HG03575 (cell line): ENCODE measurements at regions not wholly inside any gene's neighbourhood (a gene's known extent, or its start where the extent isn't known, plus 50 kb on each side); places are given as distances from the start of the nearest gene placed in this dataset.

Source experiments
- ATAC-seq: cut with Tn5 transposase; IDR thresholded peaks from one replicate; pipeline ENCODE4 v1.9.1; 2021; ENCODE audit not compliant: unreplicated experiment, insufficient number of reproducible peaks, low FRiP score; ENCODE audit errors: extremely low read depth

GRCh38 chr6:81849248-81849647 is 96.8 kb upstream of the TENT5A start:
- no peak for ATAC-seq

DNA sequence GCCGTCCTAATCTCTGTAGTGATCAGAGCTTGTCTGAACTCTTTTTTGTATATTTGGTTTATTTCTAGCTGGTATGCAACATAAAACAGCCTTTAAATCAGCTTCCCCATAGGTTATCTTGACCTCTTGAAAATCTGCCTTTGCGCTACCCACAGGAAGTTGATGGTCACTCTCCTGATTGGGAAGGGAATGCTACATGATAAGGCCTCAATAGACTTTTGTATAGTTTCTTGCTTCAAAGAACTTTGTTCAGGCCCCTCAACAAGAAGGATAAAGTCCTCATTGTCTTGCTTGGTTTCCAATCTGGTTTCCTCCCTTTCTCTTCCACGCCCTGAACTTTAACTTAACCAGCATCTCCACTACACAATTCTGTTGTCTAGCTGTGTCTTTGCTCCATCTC is 95.4 kb upstream of the TENT5A start:
- ATAC-seq: no peak

DNA sequence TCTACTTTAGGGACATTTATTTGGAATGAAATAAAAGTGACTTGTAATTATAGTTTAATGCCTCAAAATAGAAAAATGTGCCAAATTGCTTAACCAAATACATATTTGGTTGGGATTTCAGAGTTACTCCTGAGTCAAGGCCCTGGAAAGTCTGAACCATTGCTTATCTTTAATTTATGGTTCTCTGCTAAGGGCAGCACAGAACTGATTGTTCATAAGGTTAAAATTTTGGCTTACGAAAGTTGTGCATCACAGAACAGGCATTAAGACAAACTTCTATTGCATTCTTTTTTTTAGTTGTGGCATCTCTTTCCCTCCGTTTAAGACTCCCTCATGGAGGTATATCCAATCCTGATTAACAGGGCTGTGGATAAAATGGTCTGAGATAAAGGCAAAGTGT is 92.2 kb upstream of the TENT5A start:
- no peak for ATAC-seq

DNA sequence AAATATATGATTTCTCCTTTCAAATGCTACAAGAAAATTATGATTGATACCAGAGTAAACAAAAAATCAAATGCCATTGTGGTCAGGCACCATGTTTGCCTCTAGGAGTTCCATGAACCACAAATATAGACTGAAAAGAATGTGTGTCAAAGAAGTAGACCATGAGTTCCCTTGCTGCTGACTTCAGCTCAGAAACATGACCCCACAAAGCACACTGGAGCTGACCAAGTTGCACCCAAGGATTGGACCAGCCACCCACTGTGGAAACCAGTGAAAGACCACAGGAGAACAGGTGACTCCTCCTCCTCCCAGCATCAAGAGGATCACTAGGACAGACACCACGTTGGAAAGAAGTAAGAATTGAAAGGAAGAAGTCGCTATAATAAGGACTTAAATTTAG is 90.8 kb upstream of the TENT5A start:
- no peak for ATAC-seq

DNA sequence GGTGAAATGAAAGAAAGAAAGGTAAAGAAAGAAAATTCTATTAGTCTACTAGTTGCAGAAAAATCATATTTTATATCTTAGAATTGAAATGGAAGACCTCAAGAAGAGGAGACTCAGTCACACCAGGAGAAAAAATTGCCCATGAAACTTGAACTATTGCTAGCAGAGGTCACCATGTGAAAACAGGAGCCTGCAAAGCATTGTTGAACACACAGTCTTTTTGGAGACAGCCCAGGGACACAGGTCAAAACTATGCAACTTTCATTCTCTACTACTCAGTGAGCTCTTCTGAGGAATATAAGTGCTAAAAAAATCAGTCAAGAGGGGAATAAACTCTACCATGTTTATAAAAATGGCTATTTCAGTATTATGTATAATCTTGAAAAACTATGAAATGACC is 89.8 kb upstream of the TENT5A start:
- ATAC-seq: no peak

DNA sequence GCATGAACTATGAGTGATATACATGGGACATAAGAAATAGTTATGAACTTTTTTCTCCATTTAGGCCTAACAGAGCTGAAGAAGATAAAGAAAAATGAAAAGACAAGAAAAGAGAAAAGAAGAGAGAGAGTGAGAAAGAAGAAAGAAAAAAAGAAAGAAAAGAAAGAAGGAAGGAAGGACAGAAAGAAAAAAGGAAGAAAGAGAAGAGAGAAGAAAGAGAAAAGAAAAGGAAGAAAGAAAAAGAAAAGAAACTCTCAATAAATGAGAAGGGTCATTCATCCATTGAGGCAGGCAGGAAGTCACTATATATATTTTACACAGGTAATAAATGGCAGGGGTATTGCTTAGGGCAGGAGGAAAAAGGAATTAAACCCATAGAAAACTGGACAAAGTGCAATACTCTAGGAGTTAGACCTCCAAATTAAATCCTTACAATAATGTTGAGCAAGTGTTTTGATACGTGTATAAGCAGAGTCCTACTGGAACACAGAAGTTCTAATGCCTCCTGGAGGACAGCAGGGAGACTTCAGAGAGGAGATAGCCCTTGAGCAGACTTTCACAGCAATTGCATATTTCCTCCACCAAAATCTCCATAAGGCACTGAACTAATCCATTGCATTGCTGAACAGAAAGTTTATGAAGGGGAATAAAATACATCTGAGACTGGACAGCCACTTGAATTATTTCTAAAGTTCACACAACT is 86.4 kb upstream of the TENT5A start:
- ATAC-seq: no peak

DNA sequence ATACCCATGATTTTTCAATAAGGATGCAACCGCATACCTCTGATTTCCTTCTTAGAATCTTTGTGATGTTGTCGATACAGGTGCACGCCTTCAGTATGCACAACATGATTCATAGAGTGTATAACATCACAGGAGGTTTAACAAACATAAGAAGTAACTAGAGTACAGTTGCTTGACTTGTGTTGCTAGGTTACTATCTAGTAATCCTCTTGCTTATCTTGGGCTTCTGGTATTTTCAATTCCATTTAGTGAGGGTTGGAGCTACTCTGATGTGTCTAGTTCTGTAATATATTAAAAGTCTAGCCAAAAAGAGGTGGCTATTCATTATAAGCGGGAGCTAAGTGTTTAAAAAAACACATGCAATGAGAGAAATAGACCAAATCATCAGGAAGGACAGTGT is 85.5 kb upstream of the TENT5A start:
- no peak for ATAC-seq

- no peak for ATAC-seq
These were observed 81.7 kb upstream of the TENT5A start for GRCh38 chr6:81834141-81834681.

DNA sequence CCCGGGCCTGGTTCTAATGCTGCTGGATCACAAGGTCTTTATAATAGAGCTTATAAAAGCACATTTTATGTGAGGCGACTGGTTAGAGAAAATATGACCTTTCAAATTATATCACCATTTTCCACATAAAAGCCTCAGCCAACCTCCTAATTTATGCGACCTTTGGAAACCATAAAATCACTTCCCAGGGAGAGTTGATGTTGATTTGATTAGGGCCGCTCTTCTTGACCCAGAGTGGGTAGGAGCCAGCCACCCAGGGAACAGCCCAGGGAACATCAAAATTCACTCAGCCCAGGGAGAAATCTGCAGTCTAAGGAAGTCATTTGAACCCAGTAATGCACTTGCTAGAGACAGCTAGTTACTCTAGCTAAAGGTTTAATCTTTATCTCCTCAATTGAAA is 79.8 kb upstream of the TENT5A start:
- no peak for ATAC-seq

DNA sequence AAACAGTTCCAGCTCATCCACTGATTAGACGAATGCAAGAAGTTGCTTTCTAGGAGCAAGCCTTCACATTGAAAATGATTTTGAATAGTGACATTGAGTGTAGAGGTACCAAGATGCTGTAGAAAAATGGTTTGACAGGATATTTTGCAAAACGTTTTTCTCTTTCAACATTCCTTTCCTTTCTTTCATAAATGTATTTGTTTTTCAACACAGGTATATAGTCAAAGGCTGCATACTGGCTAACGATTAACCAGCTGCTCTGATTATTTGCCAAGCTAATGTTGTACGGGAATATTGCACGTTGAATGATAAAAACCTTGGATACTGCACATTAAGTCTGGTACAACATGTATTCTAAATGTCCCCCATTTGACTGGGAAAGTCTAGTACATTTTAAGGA is 78.8 kb upstream of the TENT5A start:
- ATAC-seq: no peak

GRCh38 chr6:81826784-81827183 is 74.3 kb upstream of the TENT5A start:
- ATAC-seq: no peak

DNA sequence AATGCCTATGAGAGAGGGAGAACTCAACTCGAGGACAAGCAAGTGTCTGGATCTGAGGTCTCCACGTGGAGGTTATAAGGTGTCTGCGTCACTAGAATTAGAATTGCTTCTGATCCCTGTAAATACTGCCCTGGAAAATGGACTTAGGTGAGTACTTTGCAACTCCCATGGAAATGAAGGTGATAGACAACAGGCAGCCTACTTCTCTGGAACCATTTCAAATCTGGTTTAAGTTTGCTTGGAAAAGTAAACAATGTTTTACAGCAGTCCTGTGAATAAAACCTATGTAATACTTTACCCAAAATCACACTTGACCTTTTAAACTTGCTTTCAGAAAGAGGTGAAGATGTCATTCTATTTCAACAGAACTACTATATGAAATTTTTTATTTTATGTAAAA is 70.1 kb upstream of the TENT5A start:
- no peak for ATAC-seq

DNA sequence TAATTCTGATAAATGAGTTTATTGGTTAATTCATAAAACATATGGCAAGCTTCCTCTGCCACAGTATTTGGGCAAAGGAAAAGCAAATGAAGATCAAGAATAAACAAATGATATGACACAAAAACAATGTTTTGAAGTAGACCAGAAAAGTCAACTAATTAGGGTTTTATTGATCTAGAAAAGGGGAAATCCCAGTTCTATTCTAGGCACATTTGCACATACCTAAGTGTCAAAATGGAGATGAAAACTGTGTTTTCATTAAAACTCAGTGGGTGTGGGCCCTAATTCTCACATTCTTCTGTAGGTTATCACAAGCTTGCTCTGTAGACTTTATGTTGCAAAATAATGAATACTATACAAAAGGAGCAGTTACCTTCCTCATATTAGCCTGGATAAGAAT is 69.0 kb upstream of the TENT5A start:
- no peak for ATAC-seq

- no peak for ATAC-seq
These were observed 68.5 kb upstream of the TENT5A start for GRCh38 chr6:81820980-81821379.

DNA sequence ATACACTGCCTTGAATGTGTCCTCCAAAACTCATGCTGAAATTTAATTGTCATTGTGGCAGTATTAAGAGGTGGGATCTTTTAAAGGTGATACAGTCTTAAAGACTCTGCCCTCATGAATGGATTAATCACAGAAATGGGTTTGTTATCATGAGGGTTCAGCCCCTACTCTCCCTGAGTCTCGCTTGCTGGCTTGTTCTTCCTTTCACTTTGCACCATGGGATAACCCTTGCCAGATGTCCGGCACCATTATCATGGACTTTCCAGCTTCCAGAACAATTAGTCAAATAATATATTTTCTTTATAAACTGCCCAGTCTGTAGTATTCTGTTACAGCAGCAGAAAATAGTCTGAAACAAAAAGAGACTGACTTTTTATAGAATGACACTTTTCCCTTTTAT is 67.9 kb upstream of the TENT5A start:
- no peak for ATAC-seq

DNA sequence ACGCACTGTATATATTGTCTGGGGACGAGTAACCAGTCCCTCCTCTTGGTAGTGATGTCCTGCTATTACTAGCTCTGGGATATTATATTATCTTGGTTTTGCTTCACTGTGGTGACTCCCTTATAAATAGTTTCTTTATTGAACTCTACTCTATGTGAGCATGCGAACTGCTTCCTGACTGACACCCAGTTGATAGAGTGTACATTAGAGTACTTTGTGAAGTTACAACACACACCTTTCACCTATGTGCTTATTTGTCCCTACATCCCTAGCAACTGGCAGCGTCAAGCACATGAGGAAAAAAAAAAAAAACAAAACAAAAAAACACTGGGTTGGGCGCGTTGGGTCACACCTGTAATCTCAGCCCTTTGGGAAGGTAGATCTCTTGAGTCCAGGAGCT is 67.3 kb upstream of the TENT5A start:
- no peak for ATAC-seq

DNA sequence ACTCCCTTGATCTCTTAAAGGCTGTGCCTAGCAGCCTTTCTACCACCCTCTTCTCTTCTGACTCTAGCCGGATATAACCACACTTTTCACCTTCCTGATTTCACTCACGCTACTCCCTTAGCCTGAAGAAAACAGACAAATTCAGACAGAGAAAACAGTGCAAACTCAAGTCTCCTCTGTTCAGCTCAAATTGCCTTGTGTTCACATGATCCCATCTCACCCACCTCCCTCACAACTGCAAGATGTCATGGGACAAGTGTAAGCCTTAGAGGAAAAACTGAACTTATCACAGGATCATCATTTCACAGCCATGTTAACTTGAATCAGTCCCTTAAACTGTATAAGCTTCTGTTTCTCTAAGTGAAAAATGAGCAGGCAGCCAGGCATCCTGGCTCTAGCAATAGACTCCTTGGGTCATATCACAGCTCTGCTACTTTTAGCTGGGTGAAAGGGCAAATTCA is 66.5 kb upstream of the TENT5A start:
- ATAC-seq: peak; percentile 87

- no peak for ATAC-seq
These were observed 63.9 kb upstream of the TENT5A start for GRCh38 chr6:81816380-81816779.

GRCh38 chr6:81814370-81815076 is 62.0 kb upstream of the TENT5A start:
- no peak for ATAC-seq

GRCh38 chr6:81813305-81813704 is 60.8 kb upstream of the TENT5A start:
- no peak for ATAC-seq
